Activated T-cell treated with anti-CD3 and anti-CD28 coated beads for 24 hours (primary cell): ENCODE measurements at regions not wholly inside any gene's neighbourhood (a gene's known extent, or its start where the extent isn't known, plus 50 kb on each side); places are given as distances from the start of the nearest gene placed in this dataset.
"Not testable (repeated sequence)": the region's sequence is repeated elsewhere in the genome, so short reads cannot be mapped to it uniquely, and the experiment has no call there.

ENCODE experiments used
- DNase-seq: peaks from one replicate; pipeline ENCODE4 v3.0.0-alpha.2; 2020; ENCODE audit warnings: low read depth

- no peak for DNase-seq
Observed at GRCh38 chr4:111960241-111960667, 185.0 kb upstream of the FAM241A start.

GRCh38 chr4:111961026-111961425, 184.2 kb upstream of the FAM241A start:
- DNase-seq: not testable (repeated sequence)

- DNase-seq: no peak
Observed at GRCh38 chr4:111961809-111962208, 183.4 kb upstream of the FAM241A start.

GRCh38 chr4:111963158-111963700, 182.0 kb upstream of the FAM241A start:
- DNase-seq: no peak

GRCh38 chr4:111977419-111977965, 167.8 kb upstream of the FAM241A start:
- DNase-seq: no peak

- no peak for DNase-seq
Observed at GRCh38 chr4:111979921-111980320, 165.3 kb upstream of the FAM241A start.

- DNase-seq: no peak
Observed at GRCh38 chr4:111982089-111982488, 163.2 kb upstream of the FAM241A start.

- no peak for DNase-seq
Observed at GRCh38 chr4:111984169-111984819, 161.0 kb upstream of the FAM241A start.

GRCh38 chr4:111985426-111985825, 159.8 kb upstream of the FAM241A start:
- DNase-seq: no peak

GRCh38 chr4:111986095-111986494, 159.2 kb upstream of the FAM241A start:
- DNase-seq: no peak

GRCh38 chr4:111988514-111988913, 156.7 kb upstream of the FAM241A start:
- DNase-seq: no peak

GRCh38 chr4:111989817-111990216, 155.4 kb upstream of the FAM241A start:
- no peak for DNase-seq

- no peak for DNase-seq
Observed at GRCh38 chr4:111991163-111991562, 154.1 kb upstream of the FAM241A start.

GRCh38 chr4:111991797-111992196, 153.5 kb upstream of the FAM241A start:
- no peak for DNase-seq

- DNase-seq: no peak
Observed at GRCh38 chr4:111992351-111993168, 152.7 kb upstream of the FAM241A start.

- DNase-seq: no peak
Observed at GRCh38 chr4:111994392-111994791, 150.9 kb upstream of the FAM241A start.

GRCh38 chr4:111997785-111998184, 147.5 kb upstream of the FAM241A start:
- no peak for DNase-seq

- no peak for DNase-seq
Observed at GRCh38 chr4:111999801-112000200, 145.5 kb upstream of the FAM241A start.

GRCh38 chr4:112001041-112001440, 144.2 kb upstream of the FAM241A start:
- DNase-seq: no peak

GRCh38 chr4:112002248-112002661, 143.0 kb upstream of the FAM241A start:
- no peak for DNase-seq

- DNase-seq: no peak
Observed at GRCh38 chr4:112003231-112003907, 141.9 kb upstream of the FAM241A start.

- no peak for DNase-seq
Observed at GRCh38 chr4:112005027-112005426, 140.2 kb upstream of the FAM241A start.
